ENCODE measurements at regions not wholly inside any gene's neighbourhood (a gene's known extent, or its start where the extent isn't known, plus 50 kb on each side); places are given as distances from the start of the nearest gene placed in this dataset.
"Not testable (repeated sequence)": the region's sequence is repeated elsewhere in the genome, so short reads cannot be mapped to it uniquely, and the experiment has no call there.

- DNase-seq (ENCODE audit: low read depth): no peak
- in situ Hi-C loops (cut with HindIII; ENCODE audit: low sequenced_read_pairs): no loop called here
- no peak for TF ChIP-seq CTCF (IDR thresholded peaks at IDR 0.05; ENCODE audit: low read depth, low read length, missing control alignments)
- no peak overlapping the region for H3K4me3 ChIP-seq (ENCODE audit: low read depth, low read length)
These were observed 83.0 kb upstream of the WAC start for GRCh38 chr10:28449926-28450325.

- no peak for DNase-seq (ENCODE audit: low read depth)
- no peak overlapping the region for H3K4me3 ChIP-seq (ENCODE audit: low read depth, low read length)
- TF ChIP-seq CTCF (IDR thresholded peaks at IDR 0.05; ENCODE audit: low read depth, low read length, missing control alignments): no peak
- in situ Hi-C loops (cut with HindIII; ENCODE audit: low sequenced_read_pairs): no loop called here
These were observed 79.0 kb upstream of the WAC start for GRCh38 chr10:28453926-28454325.

GRCh38 chr10:28457110-28457509 is 75.8 kb upstream of the WAC start:
- no peak for TF ChIP-seq CTCF (IDR thresholded peaks at IDR 0.05; ENCODE audit: low read depth, low read length, missing control alignments)
- DNase-seq (ENCODE audit: low read depth): no peak
- in situ Hi-C loops (cut with HindIII; ENCODE audit: low sequenced_read_pairs): no loop called here
- H3K4me3 ChIP-seq (ENCODE audit: low read depth, low read length): no peak overlapping the region

GRCh38 chr10:28457873-28458272 is 75.0 kb upstream of the WAC start:
- H3K4me3 ChIP-seq (ENCODE audit: low read depth, low read length); in situ Hi-C loops (cut with HindIII; ENCODE audit: low sequenced_read_pairs); DNase-seq (ENCODE audit: low read depth): not testable (repeated sequence)

- H3K4me3 ChIP-seq (ENCODE audit: low read depth, low read length): no peak overlapping the region
- no peak for TF ChIP-seq CTCF (IDR thresholded peaks at IDR 0.05; ENCODE audit: low read depth, low read length, missing control alignments)
- in situ Hi-C loops (cut with HindIII; ENCODE audit: low sequenced_read_pairs): no loop called here
- no peak for DNase-seq (ENCODE audit: low read depth)
These were observed 73.3 kb upstream of the WAC start for GRCh38 chr10:28459453-28460144.

- TF ChIP-seq CTCF (IDR thresholded peaks at IDR 0.05; ENCODE audit: low read depth, low read length, missing control alignments): no peak
- in situ Hi-C loops (cut with HindIII; ENCODE audit: low sequenced_read_pairs): no loop called here
- no peak overlapping the region for H3K4me3 ChIP-seq (ENCODE audit: low read depth, low read length)
- DNase-seq (ENCODE audit: low read depth): no peak
These were observed 69.8 kb upstream of the WAC start for GRCh38 chr10:28463141-28463540.

- no peak for TF ChIP-seq CTCF (IDR thresholded peaks at IDR 0.05; ENCODE audit: low read depth, low read length, missing control alignments)
- no peak overlapping the region for H3K4me3 ChIP-seq (ENCODE audit: low read depth, low read length)
- no peak for DNase-seq (ENCODE audit: low read depth)
- in situ Hi-C loops (cut with HindIII; ENCODE audit: low sequenced_read_pairs): no loop called here
These were observed 69.1 kb upstream of the WAC start for GRCh38 chr10:28463676-28464395.

Measured in astrocyte of the cerebellum (primary cell).